Left ventricle myocardium inferior (tissue), 1 donor: ENCODE measurements at regions not wholly inside any gene's neighbourhood (a gene's known extent, or its start where the extent isn't known, plus 50 kb on each side); places are given as distances from the start of the nearest gene placed in this dataset.

Experiments used
- DNase-seq: peaks from one replicate; pipeline ENCODE4 v3.0.0-alpha.2; 2020
- H3K27ac ChIP-seq: fragments of 200-600 bp; replicated peaks from 2 replicates; pipeline ENCODE4 v1.8.0; 2021
- H3K27me3 ChIP-seq: fragments of 200-600 bp; 2 replicates; pipeline ENCODE4 v1.8.0; 2021; ENCODE audit warnings: low read depth
- H3K36me3 ChIP-seq: fragments of 200-600 bp; 2 replicates; pipeline ENCODE4 v1.8.0; 2021
- H3K4me1 ChIP-seq: fragments of 200-600 bp; 2 replicates; pipeline ENCODE4 v1.8.0; 2021
- H3K4me3 ChIP-seq: fragments of 200-600 bp; 2 replicates; pipeline ENCODE4 v1.8.0; 2021; ENCODE audit warnings: mild to moderate bottlenecking, moderate library complexity
- H3K9me3 ChIP-seq: fragments of 200-600 bp; replicated peaks from 2 replicates; pipeline ENCODE4 v1.8.0; 2021
- CTCF ChIP-seq: fragments of 200-600 bp; IDR thresholded peaks from 2 replicates; pipeline ENCODE4 v1.8.0; 2021; ENCODE audit warnings: antibody characterized with exemption, mild to moderate bottlenecking, borderline replicate concordance
- intact Hi-C: fragments of 100-400 bp; cut with micrococcal nuclease; formaldehyde crosslinking; loops from one replicate; pipeline ENCODE4 v1.11.0; 2022
- donor health status: DM: no; HTN: yes; CAD: no; lungs with severe emphysema.

GRCh38 chr2:136239079-136239685 is 121.2 kb upstream of the CXCR4 start:
- TF ChIP-seq CTCF = no peak

GRCh38 chr2:136238286-136239078 is 120.5 kb upstream of the CXCR4 start:
- DNase-seq = no peak
- Histone ChIP-seq H3K4me3 (no peak overlapping the region), H3K4me1 (peaks cover 20% of the 10 kb centered on the region), H3K27ac (peak overlapping the region; percentile 34), H3K36me3 (no peaks in the 10 kb centered on the region), H3K9me3 (no peaks in the 10 kb centered on the region), H3K27me3 (no peaks in the 10 kb centered on the region)
- no peak for TF ChIP-seq CTCF
- intact Hi-C loops = no loop called here

More at GRCh38 chr2:136239079-136239685, 121.2 kb upstream of the CXCR4 start:
- no peak for DNase-seq
- Histone ChIP-seq H3K36me3 (no peaks in the 10 kb centered on the region), H3K27ac (peak overlapping the region; percentile 18), H3K9me3 (no peaks in the 10 kb centered on the region), H3K4me1 (peaks cover 20% of the 10 kb centered on the region), H3K4me3 (no peak overlapping the region), H3K27me3 (no peaks in the 10 kb centered on the region)
- intact Hi-C loops = no loop called here

- Histone ChIP-seq H3K27me3 (peaks cover 8% of the 10 kb centered on the region), H3K4me3 (no peak overlapping the region), H3K4me1 (peaks cover 20% of the 10 kb centered on the region), H3K36me3 (no peaks in the 10 kb centered on the region), H3K9me3 (no peaks in the 10 kb centered on the region), H3K27ac (no peak overlapping the region)
- intact Hi-C loops = no loop called here
- TF ChIP-seq CTCF = no peak
- no peak for DNase-seq
These were observed 118.1 kb upstream of the CXCR4 start for GRCh38 chr2:136236019-136236418.

- peaks cover 8% of the 10 kb centered on the region for H3K27me3 ChIP-seq
- no peaks in the 10 kb centered on the region for H3K36me3 ChIP-seq
- H3K4me3 ChIP-seq = no peak overlapping the region
- no peaks in the 10 kb centered on the region for H3K9me3 ChIP-seq
- no peak overlapping the region for H3K27ac ChIP-seq
- TF ChIP-seq CTCF = no peak
- intact Hi-C loops = no loop called here
- no peak for DNase-seq
- H3K4me1 ChIP-seq = peaks cover 20% of the 10 kb centered on the region
These were observed 117.6 kb upstream of the CXCR4 start for GRCh38 chr2:136235546-136235945.

- H3K36me3 ChIP-seq = no peaks in the 10 kb centered on the region
- TF ChIP-seq CTCF = no peak
- no peak overlapping the region for H3K4me3 ChIP-seq
- H3K4me1 ChIP-seq = peaks cover 20% of the 10 kb centered on the region
- DNase-seq = no peak
- H3K27me3 ChIP-seq = peaks cover 8% of the 10 kb centered on the region
- intact Hi-C loops = no loop called here
- no peak overlapping the region for H3K27ac ChIP-seq
- H3K9me3 ChIP-seq = no peaks in the 10 kb centered on the region
These were observed 116.3 kb upstream of the CXCR4 start for GRCh38 chr2:136234261-136234660.
